ENCODE measurements at regions not wholly inside any gene's neighbourhood (a gene's known extent, or its start where the extent isn't known, plus 50 kb on each side); places are given as distances from the start of the nearest gene placed in this dataset.

DNA sequence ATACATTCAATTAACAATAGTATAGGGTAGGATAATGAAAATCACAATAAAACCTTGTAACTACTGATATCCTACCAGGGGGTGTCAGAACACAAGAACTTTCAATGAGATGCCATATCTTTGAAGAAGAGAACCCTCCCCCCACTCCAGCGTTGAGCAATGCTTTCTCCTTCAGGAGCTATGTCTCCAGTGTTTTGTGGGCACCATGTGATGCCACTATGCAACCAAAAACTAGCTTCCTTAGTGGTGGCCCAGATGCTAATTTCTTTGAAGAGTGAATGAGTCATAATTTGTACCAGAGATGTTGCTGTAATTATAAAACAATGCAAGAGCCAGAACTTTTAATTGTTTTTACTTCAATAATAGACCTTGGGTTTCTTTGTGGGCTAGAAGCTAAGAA is 76.0 kb upstream of the ADO start:
- no peaks in the 10 kb centered on the region for H3K27me3 ChIP-seq (replicated peaks; ENCODE audit: insufficient read depth)
- H3K27ac ChIP-seq = no peak overlapping the region
- H3K9me3 ChIP-seq = no peaks in the 10 kb centered on the region
- H3K36me3 ChIP-seq = no peaks in the 10 kb centered on the region
- no peaks in the 10 kb centered on the region for H3K4me1 ChIP-seq (ENCODE audit: control insufficient read depth in 1 of 2, low read depth in 2 of 2)
- TF ChIP-seq, protein P1, sequence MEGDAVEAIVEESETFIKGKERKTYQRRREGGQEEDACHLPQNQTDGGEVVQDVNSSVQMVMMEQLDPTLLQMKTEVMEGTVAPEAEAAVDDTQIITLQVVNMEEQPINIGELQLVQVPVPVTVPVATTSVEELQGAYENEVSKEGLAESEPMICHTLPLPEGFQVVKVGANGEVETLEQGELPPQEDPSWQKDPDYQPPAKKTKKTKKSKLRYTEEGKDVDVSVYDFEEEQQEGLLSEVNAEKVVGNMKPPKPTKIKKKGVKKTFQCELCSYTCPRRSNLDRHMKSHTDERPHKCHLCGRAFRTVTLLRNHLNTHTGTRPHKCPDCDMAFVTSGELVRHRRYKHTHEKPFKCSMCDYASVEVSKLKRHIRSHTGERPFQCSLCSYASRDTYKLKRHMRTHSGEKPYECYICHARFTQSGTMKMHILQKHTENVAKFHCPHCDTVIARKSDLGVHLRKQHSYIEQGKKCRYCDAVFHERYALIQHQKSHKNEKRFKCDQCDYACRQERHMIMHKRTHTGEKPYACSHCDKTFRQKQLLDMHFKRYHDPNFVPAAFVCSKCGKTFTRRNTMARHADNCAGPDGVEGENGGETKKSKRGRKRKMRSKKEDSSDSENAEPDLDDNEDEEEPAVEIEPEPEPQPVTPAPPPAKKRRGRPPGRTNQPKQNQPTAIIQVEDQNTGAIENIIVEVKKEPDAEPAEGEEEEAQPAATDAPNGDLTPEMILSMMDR (IDR thresholded peaks at IDR 0.05) = no peak
- DNase-seq (ENCODE audit: low spot score) = no peak
- no peak overlapping the region for H3K4me3 ChIP-seq
- no peak for ATAC-seq (ENCODE audit: insufficient number of reproducible peaks, low FRiP score, low read depth)

DNA sequence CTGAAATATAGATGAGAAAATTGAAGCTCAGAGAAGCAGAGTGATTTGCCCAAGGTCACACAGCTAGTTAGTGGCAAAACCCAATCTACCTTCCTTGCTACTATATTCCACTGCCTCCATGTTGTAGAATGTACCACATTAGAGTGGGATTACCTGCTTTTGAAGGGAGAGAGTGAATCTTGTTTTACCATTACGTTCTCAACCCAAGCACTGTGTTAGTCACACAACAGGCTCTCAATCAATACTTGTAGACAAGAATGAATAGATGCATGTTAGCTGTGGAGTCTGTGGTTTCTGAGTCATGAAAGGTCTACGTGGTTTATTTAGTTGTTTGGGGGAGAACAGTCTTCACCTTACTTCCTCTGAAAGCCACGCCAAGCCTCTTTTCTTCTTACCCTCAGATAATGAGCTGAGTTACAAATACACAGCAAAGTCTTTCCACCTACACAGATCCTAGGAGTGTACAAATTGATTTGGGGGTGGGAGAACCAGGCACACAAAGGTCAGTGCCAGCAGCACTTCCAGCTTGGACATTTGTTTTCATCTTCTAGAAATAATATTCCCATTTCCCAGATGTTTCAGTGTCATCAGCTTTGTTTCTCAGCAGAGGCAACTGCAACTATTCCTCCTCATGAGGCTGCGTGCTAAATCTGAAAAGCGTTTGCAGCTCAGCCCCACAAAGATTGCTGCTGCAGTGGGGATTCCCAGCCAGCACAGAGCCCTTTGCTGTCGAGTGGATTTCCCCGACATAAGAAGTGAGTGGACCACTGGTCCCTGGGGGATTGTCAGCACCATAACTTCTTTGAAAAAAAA is 71.5 kb upstream of the ADO start:
- ATAC-seq (ENCODE audit: insufficient number of reproducible peaks, low FRiP score, low read depth) (no peak), DNase-seq (ENCODE audit: low spot score) (no peak)
- Histone ChIP-seq H3K27me3 (replicated peaks; ENCODE audit: insufficient read depth) (no peaks in the 10 kb centered on the region), H3K4me1 (ENCODE audit: control insufficient read depth in 1 of 2, low read depth in 2 of 2) (no peaks in the 10 kb centered on the region), H3K36me3 (no peaks in the 10 kb centered on the region), H3K4me3 (no peak overlapping the region), H3K9me3 (no peaks in the 10 kb centered on the region), H3K27ac (no peak overlapping the region)
- TF ChIP-seq, protein P1 (IDR thresholded peaks at IDR 0.05) = no peak

DNA sequence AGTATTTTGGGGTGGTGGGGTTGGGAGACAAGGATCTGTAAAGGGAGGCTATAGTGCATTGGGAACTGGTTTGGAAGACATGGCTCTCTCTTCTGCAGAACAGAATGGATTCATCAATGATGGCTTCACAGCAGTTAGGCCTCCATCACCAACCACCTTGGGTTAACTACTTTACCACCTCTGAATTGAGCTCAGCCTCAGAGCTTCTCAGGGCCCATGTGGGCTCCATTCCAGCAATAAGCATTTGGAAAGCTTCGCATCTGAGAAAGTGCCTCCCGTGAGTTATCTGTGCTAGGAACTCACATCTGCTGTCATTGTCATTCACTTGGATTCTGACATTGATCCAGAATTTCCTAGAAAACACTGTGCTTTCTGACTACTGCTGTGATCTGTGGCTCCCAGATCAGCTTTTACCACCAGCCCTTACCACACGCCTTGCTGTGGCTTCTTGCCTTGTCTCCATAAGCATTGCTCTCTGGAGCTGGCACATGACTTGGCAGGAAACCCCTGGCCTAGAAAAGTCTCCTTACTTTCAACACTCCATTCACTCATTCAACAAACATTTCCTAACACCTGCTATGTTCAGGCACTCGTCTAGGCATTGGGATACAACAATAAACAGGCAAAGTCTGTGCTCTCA is 70.7 kb upstream of the ADO start:
- DNase-seq (ENCODE audit: low spot score) (no peak), ATAC-seq (ENCODE audit: insufficient number of reproducible peaks, low FRiP score, low read depth) (no peak)
- H3K4me3 ChIP-seq = no peak overlapping the region
- H3K27ac ChIP-seq = no peak overlapping the region
- no peaks in the 10 kb centered on the region for H3K9me3 ChIP-seq
- TF ChIP-seq, protein P1 (IDR thresholded peaks at IDR 0.05) = no peak
- H3K36me3 ChIP-seq = no peaks in the 10 kb centered on the region
- no peaks in the 10 kb centered on the region for H3K4me1 ChIP-seq (ENCODE audit: control insufficient read depth in 1 of 2, low read depth in 2 of 2)
- no peaks in the 10 kb centered on the region for H3K27me3 ChIP-seq (replicated peaks; ENCODE audit: insufficient read depth)

DNA sequence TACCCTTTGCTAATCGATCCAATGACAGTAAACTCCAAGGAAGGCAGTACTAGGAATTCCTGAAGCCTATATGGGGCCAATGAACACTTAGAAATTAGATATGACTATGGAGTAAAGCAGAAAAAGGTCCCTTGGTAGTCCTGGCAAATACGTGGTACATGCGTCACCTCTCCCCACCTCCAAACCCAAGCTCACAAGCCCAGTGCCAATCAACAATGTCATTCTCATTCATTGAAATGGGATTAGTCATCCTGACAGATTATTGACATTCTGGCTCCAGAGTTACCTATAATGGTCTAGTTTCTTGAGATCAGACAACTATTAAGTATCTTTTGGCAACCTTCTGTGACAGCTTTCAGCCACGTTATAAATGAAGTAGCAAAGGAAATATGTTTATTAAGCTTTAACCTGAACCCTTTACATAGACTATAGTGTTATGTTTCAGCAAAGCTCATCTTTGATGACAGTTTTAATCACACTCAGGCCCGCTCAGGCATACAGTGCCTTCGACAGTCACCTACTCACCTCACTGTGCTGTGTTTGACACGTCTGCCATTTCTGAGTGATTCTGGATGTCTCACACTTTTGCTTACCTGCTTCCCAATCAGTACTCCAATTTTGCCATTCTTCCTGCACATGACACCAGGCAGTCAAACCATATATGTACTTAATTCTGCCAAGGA is 69.6 kb upstream of the ADO start:
- Histone ChIP-seq H3K27ac (no peak overlapping the region), H3K36me3 (no peaks in the 10 kb centered on the region), H3K9me3 (no peaks in the 10 kb centered on the region), H3K27me3 (replicated peaks; ENCODE audit: insufficient read depth) (no peaks in the 10 kb centered on the region), H3K4me3 (no peak overlapping the region), H3K4me1 (ENCODE audit: control insufficient read depth in 1 of 2, low read depth in 2 of 2) (no peaks in the 10 kb centered on the region)
- TF ChIP-seq, protein P1 (IDR thresholded peaks at IDR 0.05) = no peak
- ATAC-seq (ENCODE audit: insufficient number of reproducible peaks, low FRiP score, low read depth) = no peak
- no peak for DNase-seq (ENCODE audit: low spot score)

DNA sequence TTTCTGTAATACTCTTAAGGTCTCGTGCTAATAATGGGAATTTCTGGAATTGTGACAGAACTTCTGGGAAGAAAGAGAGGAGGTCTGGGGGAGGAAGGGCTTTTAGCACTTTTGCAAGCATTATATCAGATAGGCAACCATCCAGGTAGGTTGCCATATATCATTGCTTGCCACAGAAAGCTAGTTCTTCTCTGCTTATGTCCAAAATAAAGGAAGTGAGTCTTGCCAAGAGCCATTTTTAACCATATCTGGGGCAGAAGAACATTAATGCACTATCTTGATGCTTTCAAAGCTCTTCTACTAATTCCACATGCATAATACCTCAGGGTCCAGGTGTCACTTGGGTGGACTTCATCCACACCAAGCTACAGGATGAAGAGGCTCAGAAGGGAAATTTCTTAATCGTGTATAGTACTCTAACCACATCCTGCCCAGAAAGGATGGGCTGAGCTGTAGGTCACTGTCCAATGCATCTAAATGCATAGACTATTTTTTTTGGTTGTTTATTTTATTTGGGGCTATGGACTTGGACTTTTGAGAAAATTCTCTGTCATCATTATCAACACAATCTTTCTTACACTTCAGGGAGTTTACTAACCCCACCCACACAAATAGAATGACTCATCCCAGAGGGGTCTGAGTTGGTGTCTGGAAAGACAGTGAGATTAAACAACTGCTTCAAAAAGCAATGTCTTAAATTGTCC is 68.9 kb upstream of the ADO start:
- DNase-seq (ENCODE audit: low spot score) (no peak), ATAC-seq (ENCODE audit: insufficient number of reproducible peaks, low FRiP score, low read depth) (no peak)
- no peak overlapping the region for H3K27ac ChIP-seq
- H3K36me3 ChIP-seq = no peaks in the 10 kb centered on the region
- TF ChIP-seq, protein P1 (IDR thresholded peaks at IDR 0.05) = no peak
- H3K4me1 ChIP-seq (ENCODE audit: control insufficient read depth in 1 of 2, low read depth in 2 of 2) = no peaks in the 10 kb centered on the region
- no peaks in the 10 kb centered on the region for H3K27me3 ChIP-seq (replicated peaks; ENCODE audit: insufficient read depth)
- no peak overlapping the region for H3K4me3 ChIP-seq
- H3K9me3 ChIP-seq = no peaks in the 10 kb centered on the region

Data from thoracic aorta (tissue), 2 donors.